ENCODE measurements at regions not wholly inside any gene's neighbourhood (a gene's known extent, or its start where the extent isn't known, plus 50 kb on each side); places are given as distances from the start of the nearest gene placed in this dataset.

DNA sequence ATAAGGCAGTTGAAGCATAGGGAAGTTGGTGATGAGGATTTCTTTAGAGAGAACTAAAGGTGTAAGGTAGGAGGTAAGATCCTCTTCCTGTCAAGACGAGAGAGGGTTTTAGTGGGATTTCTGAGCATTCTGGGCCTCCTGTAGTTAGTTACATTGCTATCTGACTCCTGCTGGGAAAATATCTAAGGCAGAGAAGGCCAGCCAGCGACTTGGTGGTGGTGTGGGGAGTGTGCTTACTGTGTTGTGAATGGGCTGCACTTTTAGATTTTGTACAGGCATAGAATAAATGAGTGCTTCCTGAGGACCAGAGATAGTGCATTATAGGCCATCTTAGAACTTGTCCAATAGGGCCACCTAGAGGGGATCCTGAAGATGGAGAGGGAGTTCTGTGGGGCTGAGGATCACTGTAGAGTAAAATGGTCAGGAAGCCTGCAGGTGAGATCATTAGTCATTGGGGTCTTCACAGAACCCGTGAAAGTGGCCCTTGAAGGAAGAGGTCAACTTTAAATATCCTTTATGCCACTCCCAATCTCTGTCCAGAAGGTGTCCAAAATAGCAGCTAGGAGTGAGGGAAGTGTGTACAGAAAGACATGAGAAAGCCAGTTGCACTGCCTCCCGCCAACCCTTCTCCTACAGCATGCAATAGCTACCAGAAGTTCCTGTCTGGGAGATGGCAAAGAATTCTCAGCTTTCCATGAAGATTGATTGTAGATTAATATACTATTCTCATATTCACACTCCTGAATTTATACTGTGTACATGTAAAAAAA is 266.6 kb downstream of the POLR1F start:
- H3K9me3 Mint-ChIP-seq (ENCODE audit: unreplicated experiment) = no peaks in the 10 kb centered on the region
- Histone ChIP-seq H2AFZ (ENCODE audit: low read depth, low read length) (no peak overlapping the region), H4K20me1 (ENCODE audit: insufficient read depth, low read length) (no peaks in the 10 kb centered on the region), H3K4me1 (ENCODE audit: insufficient read depth, low read length) (no peaks in the 10 kb centered on the region), H3K4me3 (ENCODE audit: insufficient read depth, low read depth, low read length) (no peak overlapping the region), H3K4me2 (ENCODE audit: low read length) (no peak overlapping the region), H3K9ac (ENCODE audit: low read length) (no peak overlapping the region), H3K27me3 (ENCODE audit: insufficient read depth, low read length) (no peaks in the 10 kb centered on the region), H3K36me3 (ENCODE audit: insufficient read depth, low read length) (no peaks in the 10 kb centered on the region), H3K9me3 (ENCODE audit: insufficient read depth, low read depth, low read length) (no peaks in the 10 kb centered on the region), H3K27ac (ENCODE audit: low read depth, low read length) (no peak overlapping the region), H3K79me2 (ENCODE audit: insufficient read depth, low read length) (no peaks in the 10 kb centered on the region)
- no peaks in the 10 kb centered on the region for H3K36me3 Mint-ChIP-seq (ENCODE audit: low read depth, unreplicated experiment)
- H3K4me3 Mint-ChIP-seq (ENCODE audit: unreplicated experiment) = no peak overlapping the region
- no peaks in the 10 kb centered on the region for H3K27me3 Mint-ChIP-seq (ENCODE audit: low read depth, unreplicated experiment)
- TF ChIP-seq, protein P1, sequence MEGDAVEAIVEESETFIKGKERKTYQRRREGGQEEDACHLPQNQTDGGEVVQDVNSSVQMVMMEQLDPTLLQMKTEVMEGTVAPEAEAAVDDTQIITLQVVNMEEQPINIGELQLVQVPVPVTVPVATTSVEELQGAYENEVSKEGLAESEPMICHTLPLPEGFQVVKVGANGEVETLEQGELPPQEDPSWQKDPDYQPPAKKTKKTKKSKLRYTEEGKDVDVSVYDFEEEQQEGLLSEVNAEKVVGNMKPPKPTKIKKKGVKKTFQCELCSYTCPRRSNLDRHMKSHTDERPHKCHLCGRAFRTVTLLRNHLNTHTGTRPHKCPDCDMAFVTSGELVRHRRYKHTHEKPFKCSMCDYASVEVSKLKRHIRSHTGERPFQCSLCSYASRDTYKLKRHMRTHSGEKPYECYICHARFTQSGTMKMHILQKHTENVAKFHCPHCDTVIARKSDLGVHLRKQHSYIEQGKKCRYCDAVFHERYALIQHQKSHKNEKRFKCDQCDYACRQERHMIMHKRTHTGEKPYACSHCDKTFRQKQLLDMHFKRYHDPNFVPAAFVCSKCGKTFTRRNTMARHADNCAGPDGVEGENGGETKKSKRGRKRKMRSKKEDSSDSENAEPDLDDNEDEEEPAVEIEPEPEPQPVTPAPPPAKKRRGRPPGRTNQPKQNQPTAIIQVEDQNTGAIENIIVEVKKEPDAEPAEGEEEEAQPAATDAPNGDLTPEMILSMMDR (IDR thresholded peaks at IDR 0.05; ENCODE audit: insufficient read depth, low read depth, low read length) = peak; percentile 59
- no peak for TF ChIP-seq EZH2 (IDR thresholded peaks at IDR 0.05; ENCODE audit: insufficient read depth, low read length)
- no peak overlapping the region for H3K27ac Mint-ChIP-seq (ENCODE audit: unreplicated experiment)
- H3K4me1 Mint-ChIP-seq (ENCODE audit: low read depth, unreplicated experiment) = no peaks in the 10 kb centered on the region
- DNase-seq (ENCODE audit: low read depth) (peak; percentile 34), FAIRE-seq (peak; percentile 88)

DNA sequence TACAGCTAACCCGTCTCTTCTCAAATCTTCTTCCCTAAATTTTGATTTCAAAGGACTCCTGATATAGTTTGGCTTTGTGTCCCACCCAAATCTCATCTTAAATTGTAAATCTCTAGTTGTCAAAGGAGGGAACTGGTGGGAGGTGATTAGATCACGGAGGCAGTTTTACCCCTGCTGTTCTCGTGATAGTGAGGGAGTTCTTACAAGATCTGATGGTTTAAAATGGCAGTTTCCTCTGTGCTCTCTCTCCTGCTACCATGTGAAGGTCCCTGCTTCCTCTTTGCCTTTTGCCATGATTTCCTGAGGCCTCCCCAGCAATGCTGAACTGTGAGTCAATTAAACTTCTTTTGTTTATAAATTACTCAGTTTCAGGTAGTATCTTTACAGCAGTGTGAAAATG is 269.3 kb downstream of the POLR1F start:
- H3K4me1 Mint-ChIP-seq (ENCODE audit: low read depth, unreplicated experiment) = no peaks in the 10 kb centered on the region
- H4K20me1 ChIP-seq (ENCODE audit: insufficient read depth, low read length) = no peaks in the 10 kb centered on the region
- H3K4me1 ChIP-seq (ENCODE audit: insufficient read depth, low read length) = no peaks in the 10 kb centered on the region
- no peaks in the 10 kb centered on the region for H3K79me2 ChIP-seq (ENCODE audit: insufficient read depth, low read length)
- no peak overlapping the region for H2AFZ ChIP-seq (ENCODE audit: low read depth, low read length)
- H3K9ac ChIP-seq (ENCODE audit: low read length) = no peak overlapping the region
- H3K36me3 Mint-ChIP-seq (ENCODE audit: low read depth, unreplicated experiment) = no peaks in the 10 kb centered on the region
- no peaks in the 10 kb centered on the region for H3K27me3 ChIP-seq (ENCODE audit: insufficient read depth, low read length)
- FAIRE-seq (no peak), DNase-seq (ENCODE audit: low read depth) (no peak)
- no peak overlapping the region for H3K4me3 ChIP-seq (ENCODE audit: insufficient read depth, low read depth, low read length)
- no peak for TF ChIP-seq EZH2 (IDR thresholded peaks at IDR 0.05; ENCODE audit: insufficient read depth, low read length)
- TF ChIP-seq, protein P1 (IDR thresholded peaks at IDR 0.05; ENCODE audit: insufficient read depth, low read depth, low read length) = no peak
- H3K9me3 Mint-ChIP-seq (ENCODE audit: unreplicated experiment) = no peaks in the 10 kb centered on the region
- H3K9me3 ChIP-seq (ENCODE audit: insufficient read depth, low read depth, low read length) = no peaks in the 10 kb centered on the region
- H3K36me3 ChIP-seq (ENCODE audit: insufficient read depth, low read length) = no peaks in the 10 kb centered on the region
- H3K27ac ChIP-seq (ENCODE audit: low read depth, low read length) = no peak overlapping the region
- no peak overlapping the region for H3K4me3 Mint-ChIP-seq (ENCODE audit: unreplicated experiment)
- no peak overlapping the region for H3K4me2 ChIP-seq (ENCODE audit: low read length)
- no peaks in the 10 kb centered on the region for H3K27me3 Mint-ChIP-seq (ENCODE audit: low read depth, unreplicated experiment)
- no peak overlapping the region for H3K27ac Mint-ChIP-seq (ENCODE audit: unreplicated experiment)

DNA sequence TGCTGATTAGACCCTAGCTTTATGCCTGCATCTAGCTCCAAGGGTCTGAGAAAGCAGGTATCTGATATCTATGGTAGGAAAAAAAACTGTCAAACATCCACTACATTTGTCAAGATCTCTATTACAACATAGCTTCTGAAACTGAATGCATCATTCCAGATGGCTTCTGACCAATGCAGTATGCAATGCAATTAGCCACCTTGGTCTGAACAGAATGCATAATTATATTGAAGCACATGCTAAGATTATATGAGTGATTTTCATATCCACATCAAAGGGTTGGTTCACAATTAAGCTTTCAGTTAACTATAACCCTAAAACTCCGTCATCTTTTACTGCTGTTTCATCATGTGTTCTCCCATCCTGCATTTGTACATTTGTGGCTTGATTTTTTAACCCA is 271.4 kb downstream of the POLR1F start:
- TF ChIP-seq, protein P1 (IDR thresholded peaks at IDR 0.05; ENCODE audit: insufficient read depth, low read depth, low read length) = no peak
- TF ChIP-seq EZH2 (IDR thresholded peaks at IDR 0.05; ENCODE audit: insufficient read depth, low read length) = no peak
- Histone ChIP-seq H2AFZ (ENCODE audit: low read depth, low read length) (no peak overlapping the region), H3K4me1 (ENCODE audit: insufficient read depth, low read length) (no peaks in the 10 kb centered on the region), H3K4me3 (ENCODE audit: insufficient read depth, low read depth, low read length) (no peak overlapping the region), H4K20me1 (ENCODE audit: insufficient read depth, low read length) (no peaks in the 10 kb centered on the region), H3K27ac (ENCODE audit: low read depth, low read length) (no peak overlapping the region), H3K79me2 (ENCODE audit: insufficient read depth, low read length) (no peaks in the 10 kb centered on the region), H3K27me3 (ENCODE audit: insufficient read depth, low read length) (no peaks in the 10 kb centered on the region), H3K36me3 (ENCODE audit: insufficient read depth, low read length) (no peaks in the 10 kb centered on the region), H3K9ac (ENCODE audit: low read length) (no peak overlapping the region), H3K4me2 (ENCODE audit: low read length) (no peak overlapping the region), H3K9me3 (ENCODE audit: insufficient read depth, low read depth, low read length) (no peaks in the 10 kb centered on the region)
- no peaks in the 10 kb centered on the region for H3K9me3 Mint-ChIP-seq (ENCODE audit: unreplicated experiment)
- H3K4me1 Mint-ChIP-seq (ENCODE audit: low read depth, unreplicated experiment) = no peaks in the 10 kb centered on the region
- DNase-seq (ENCODE audit: low read depth) (no peak), FAIRE-seq (no peak)
- no peak overlapping the region for H3K27ac Mint-ChIP-seq (ENCODE audit: unreplicated experiment)
- no peak overlapping the region for H3K4me3 Mint-ChIP-seq (ENCODE audit: unreplicated experiment)
- no peaks in the 10 kb centered on the region for H3K27me3 Mint-ChIP-seq (ENCODE audit: low read depth, unreplicated experiment)
- no peaks in the 10 kb centered on the region for H3K36me3 Mint-ChIP-seq (ENCODE audit: low read depth, unreplicated experiment)
